OCI-LY7 (cell line): ENCODE measurements at regions not wholly inside any gene's neighbourhood (a gene's known extent, or its start where the extent isn't known, plus 50 kb on each side); places are given as distances from the start of the nearest gene placed in this dataset.

Experiments
- BruUV-seq: library from RNA; stranded (reverse); fragments of 400-500 nt; replicated peaks from 2 replicates; lab custom pipeline; 2021; lab: Mats Ljungman, UMichigan
- CTCF ChIA-PET: fragments of 300-600 bp; sonication (Branson Sonifier 250); formaldehyde crosslinking; loops from one replicate; lab custom pipeline; 2022; ENCODE audit warnings: antibody characterized with exemption; ENCODE audit not compliant: unreplicated experiment; lab: Charles Lee
- POLR2A ChIA-PET: fragments of 300-600 bp; sonication (Branson Sonifier 250); formaldehyde crosslinking; loops from one replicate; lab custom pipeline; 2022; ENCODE audit warnings: antibody characterized with exemption; lab: Charles Lee
- DNase-seq: peaks from one replicate; pipeline ENCODE4 v3.0.0-alpha.2; 2015; ENCODE audit warnings: low spot score
- H2AFZ ChIP-seq: fragments of 200-600 bp; sonication (generic), shearing (Covaris generic); 2 replicates; pipeline ENCODE4 v1.6.1; 2014; ENCODE audit warnings: mild to moderate bottlenecking, antibody characterized with exemption, low read length, moderate library complexity
- H3K27ac ChIP-seq: fragments of 200-600 bp; sonication (generic); 2 replicates; pipeline ENCODE4 v1.5.1; 2014; ENCODE audit warnings: mixed run types, low read depth, mild to moderate bottlenecking, moderate library complexity, low read length, inconsistent platforms; ENCODE audit not compliant: poor library complexity, severe bottlenecking
- H3K36me3 ChIP-seq: fragments of 200-600 bp; sonication (generic); 2 replicates; pipeline ENCODE4 v1.6.1; 2014; ENCODE audit warnings: mild to moderate bottlenecking, antibody characterized with exemption, low read length, moderate library complexity, mixed read lengths; ENCODE audit not compliant: insufficient read depth
- H3K4me1 ChIP-seq: fragments of 200-600 bp; sonication (generic); 2 replicates; pipeline ENCODE4 v1.5.1; 2014; ENCODE audit warnings: mild to moderate bottlenecking, low read length; ENCODE audit not compliant: insufficient read depth, poor library complexity, severe bottlenecking
- H3K4me2 ChIP-seq: fragments of 200-600 bp; sonication (generic); 2 replicates; pipeline ENCODE4 v1.6.1; 2014; ENCODE audit warnings: mild to moderate bottlenecking, low read length
- H3K4me3 ChIP-seq: fragments of 200-600 bp; sonication (generic); 2 replicates; pipeline ENCODE4 v1.5.1; 2014; ENCODE audit warnings: mild to moderate bottlenecking, low read depth, low read length; ENCODE audit not compliant: poor library complexity, severe bottlenecking
- H3K79me2 ChIP-seq: fragments of 200-600 bp; sonication (generic); 2 replicates; pipeline ENCODE4 v1.6.1; 2016; ENCODE audit warnings: low read depth, mild to moderate bottlenecking, low read length, moderate library complexity, mixed read lengths; ENCODE audit not compliant: insufficient read depth
- H3K9me2 ChIP-seq: fragments of 200-600 bp; sonication (generic); 2 replicates; pipeline ENCODE4 v1.6.1; 2016; ENCODE audit warnings: mild to moderate bottlenecking, low read length, mixed read lengths; ENCODE audit not compliant: insufficient read depth
- H3K9me3 ChIP-seq: fragments of 200-600 bp; sonication (generic); 2 replicates; pipeline ENCODE4 v1.6.1; 2014; ENCODE audit warnings: mild to moderate bottlenecking, mixed run types, low read length, mixed read lengths
- H4K20me1 ChIP-seq: fragments of 200-600 bp; sonication (generic); 2 replicates; pipeline ENCODE4 v1.6.1; 2014; ENCODE audit warnings: mild to moderate bottlenecking, antibody characterized with exemption, low read length, moderate library complexity, mixed read lengths; ENCODE audit not compliant: insufficient read depth
- EZH2phosphoT487 ChIP-seq: fragments of 200-600 bp; sonication (generic); IDR thresholded peaks from 2 replicates; pipeline ENCODE4 v1.6.1; 2018; ENCODE audit warnings: low read depth, borderline replicate concordance, mild to moderate bottlenecking, mixed run types, antibody characterized with exemption, low read length, moderate library complexity, mixed read lengths
- intact Hi-C: fragments of 100-400 bp; cut with micrococcal nuclease; formaldehyde crosslinking; loops from one replicate; pipeline ENCODE4 v1.10.0; 2022; ENCODE audit not compliant: unreplicated experiment
- TF ChIP-seq, protein P1 (sequence below): fragments of 200-600 bp; sonication (generic); conservative IDR thresholded peaks from 2 replicates; pipeline ENCODE4 v1.5.1; 2014; ENCODE audit warnings: mild to moderate bottlenecking, antibody characterized with exemption, low read length, moderate library complexity, mixed read lengths

DNA sequence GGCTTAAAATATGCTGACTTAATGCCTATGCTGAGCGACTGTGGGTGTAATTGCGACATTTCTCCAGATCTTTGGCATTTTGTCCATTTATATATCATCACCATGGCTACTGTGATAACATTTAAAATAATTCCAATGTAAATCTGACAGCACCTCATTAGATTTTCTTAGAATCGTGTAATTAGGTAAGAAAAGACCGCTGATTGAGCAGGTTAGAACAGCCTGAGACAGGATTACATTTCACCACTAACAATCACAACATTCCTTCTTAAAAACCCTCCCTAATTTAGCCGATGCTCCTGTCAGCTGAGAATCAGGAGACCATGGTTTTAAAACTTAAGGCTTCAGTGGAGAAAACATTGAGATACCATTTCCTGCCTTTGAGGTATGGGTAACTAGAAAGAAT lies 455.3 kb upstream of the PDZRN3 start:
- no peak overlapping the region for H3K4me3 ChIP-seq
- H4K20me1 ChIP-seq, result no peaks in the 10 kb centered on the region
- TF ChIP-seq, protein P1, sequence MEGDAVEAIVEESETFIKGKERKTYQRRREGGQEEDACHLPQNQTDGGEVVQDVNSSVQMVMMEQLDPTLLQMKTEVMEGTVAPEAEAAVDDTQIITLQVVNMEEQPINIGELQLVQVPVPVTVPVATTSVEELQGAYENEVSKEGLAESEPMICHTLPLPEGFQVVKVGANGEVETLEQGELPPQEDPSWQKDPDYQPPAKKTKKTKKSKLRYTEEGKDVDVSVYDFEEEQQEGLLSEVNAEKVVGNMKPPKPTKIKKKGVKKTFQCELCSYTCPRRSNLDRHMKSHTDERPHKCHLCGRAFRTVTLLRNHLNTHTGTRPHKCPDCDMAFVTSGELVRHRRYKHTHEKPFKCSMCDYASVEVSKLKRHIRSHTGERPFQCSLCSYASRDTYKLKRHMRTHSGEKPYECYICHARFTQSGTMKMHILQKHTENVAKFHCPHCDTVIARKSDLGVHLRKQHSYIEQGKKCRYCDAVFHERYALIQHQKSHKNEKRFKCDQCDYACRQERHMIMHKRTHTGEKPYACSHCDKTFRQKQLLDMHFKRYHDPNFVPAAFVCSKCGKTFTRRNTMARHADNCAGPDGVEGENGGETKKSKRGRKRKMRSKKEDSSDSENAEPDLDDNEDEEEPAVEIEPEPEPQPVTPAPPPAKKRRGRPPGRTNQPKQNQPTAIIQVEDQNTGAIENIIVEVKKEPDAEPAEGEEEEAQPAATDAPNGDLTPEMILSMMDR, result no peak
- TF ChIP-seq EZH2phosphoT487, result no peak
- no peak for DNase-seq
- no peak overlapping the region for H3K27ac ChIP-seq
- no peaks in the 10 kb centered on the region for H3K9me3 ChIP-seq
- intact Hi-C loops, result no loop called here
- no TSS peak for BruUV-seq
- H3K79me2 ChIP-seq, result no peaks in the 10 kb centered on the region
- H3K4me1 ChIP-seq, result no peaks in the 10 kb centered on the region
- no peak overlapping the region for H2AFZ ChIP-seq
- H3K36me3 ChIP-seq, result no peaks in the 10 kb centered on the region
- ChIA-PET POLR2A (interaction anchor here (0.7 kb wide), 1 partner anchor 18 kb away, joined by 3 read pairs; no protein-coding TSS in a partner anchor), CTCF (no interaction called here)
- no peak overlapping the region for H3K4me2 ChIP-seq
- H3K9me2 ChIP-seq, result no peaks in the 10 kb centered on the region

DNA sequence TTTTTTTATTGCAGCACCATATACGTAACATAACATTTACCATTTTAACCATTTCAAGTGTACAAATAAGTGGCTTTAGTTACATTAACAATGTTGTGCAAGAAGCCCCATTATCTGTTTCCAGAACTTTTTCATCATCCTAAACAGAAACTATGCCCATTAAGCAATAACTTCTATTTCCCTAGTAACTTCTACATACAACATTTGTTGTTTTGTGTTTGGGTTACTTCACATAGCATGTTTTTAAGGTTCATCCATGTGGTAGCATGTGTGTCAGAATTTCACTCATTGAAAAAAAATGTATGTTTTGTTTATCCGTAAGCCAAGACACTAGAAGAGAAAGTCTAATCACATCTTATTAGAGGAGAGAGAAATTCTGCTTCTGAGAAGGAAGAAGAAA lies 450.5 kb upstream of the PDZRN3 start:
- no peak overlapping the region for H2AFZ ChIP-seq
- ChIA-PET POLR2A (no interaction called here), CTCF (no interaction called here)
- DNase-seq, result no peak
- no peaks in the 10 kb centered on the region for H3K9me2 ChIP-seq
- H3K9me3 ChIP-seq, result no peaks in the 10 kb centered on the region
- TF ChIP-seq, protein P1, result no peak
- TF ChIP-seq EZH2phosphoT487, result no peak
- no TSS peak for BruUV-seq
- intact Hi-C loops, result no loop called here
- H3K27ac ChIP-seq, result no peak overlapping the region
- H3K79me2 ChIP-seq, result no peaks in the 10 kb centered on the region
- H3K4me2 ChIP-seq, result no peak overlapping the region
- no peak overlapping the region for H3K4me3 ChIP-seq
- H3K36me3 ChIP-seq, result no peaks in the 10 kb centered on the region
- H3K4me1 ChIP-seq, result no peaks in the 10 kb centered on the region
- H4K20me1 ChIP-seq, result no peaks in the 10 kb centered on the region

DNA sequence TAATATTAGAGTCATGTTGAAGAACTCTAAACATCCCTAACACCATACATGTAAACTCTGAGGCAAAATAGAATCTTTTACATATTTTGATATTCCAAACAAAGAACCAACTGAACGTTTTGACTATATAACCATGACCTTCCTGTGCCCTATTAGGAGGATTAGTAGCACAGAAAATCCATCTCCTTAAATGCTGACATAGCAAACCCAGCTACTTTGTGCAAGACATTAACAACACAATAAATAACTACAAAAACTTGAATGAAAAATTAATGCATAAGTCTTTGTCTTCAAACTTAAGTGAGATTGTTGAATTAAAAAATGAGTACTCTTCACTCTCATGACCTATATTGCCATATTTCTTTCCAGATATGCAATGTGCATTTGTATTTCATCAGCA lies 450.0 kb upstream of the PDZRN3 start:
- POLR2A ChIA-PET, result no interaction called here
- H3K9me2 ChIP-seq, result no peaks in the 10 kb centered on the region
- CTCF ChIA-PET, result no interaction called here
- no peaks in the 10 kb centered on the region for H3K9me3 ChIP-seq
- H4K20me1 ChIP-seq, result no peaks in the 10 kb centered on the region
- no peak for DNase-seq
- H3K79me2 ChIP-seq, result no peaks in the 10 kb centered on the region
- no TSS peak for BruUV-seq
- H3K4me1 ChIP-seq, result no peaks in the 10 kb centered on the region
- TF ChIP-seq, protein P1, result no peak
- H3K27ac ChIP-seq, result no peak overlapping the region
- no peak overlapping the region for H3K4me2 ChIP-seq
- H3K4me3 ChIP-seq, result no peak overlapping the region
- H3K36me3 ChIP-seq, result no peaks in the 10 kb centered on the region
- H2AFZ ChIP-seq, result no peak overlapping the region
- intact Hi-C loops, result no loop called here
